ENCODE measurements at regions not wholly inside any gene's neighbourhood (a gene's known extent, or its start where the extent isn't known, plus 50 kb on each side); places are given as distances from the start of the nearest gene placed in this dataset.

GRCh38 chr6:147757291-147757690 lies 248.8 kb downstream of the SAMD5 start:
- TF ChIP-seq POLR2A (IDR thresholded peaks at IDR 0.05) = no peak
- no peak for TF ChIP-seq CTCF (IDR thresholded peaks at IDR 0.05)

All from tibial nerve (tissue), 3 donors.